HEK293T (cell line): ENCODE measurements at regions not wholly inside any gene's neighbourhood (a gene's known extent, or its start where the extent isn't known, plus 50 kb on each side); places are given as distances from the start of the nearest gene placed in this dataset.

ENCODE experiments used
- ARNT ChIP-seq: fragments of 450-650 bp; IDR thresholded peaks from 2 replicates; pipeline ENCODE4 v1.6.1; 2017; ENCODE audit warnings: mild to moderate bottlenecking
- BHLHE40 ChIP-seq: fragments of 450-650 bp; IDR thresholded peaks from 2 replicates; pipeline ENCODE4 v1.6.1; 2016; ENCODE audit warnings: mild to moderate bottlenecking, moderate library complexity, borderline replicate concordance
- HDGF ChIP-seq: fragments of 450-650 bp; IDR thresholded peaks from 2 replicates; pipeline ENCODE4 v1.6.1; 2017; ENCODE audit warnings: antibody characterized with exemption, borderline replicate concordance
- NFRKB ChIP-seq: fragments of 450-650 bp; IDR thresholded peaks from 2 replicates; pipeline ENCODE4 v1.6.1; 2016; ENCODE audit warnings: mild to moderate bottlenecking, moderate library complexity
- SP1 ChIP-seq: fragments of 450-650 bp; IDR thresholded peaks from 2 replicates; pipeline ENCODE4 v1.6.1; 2017
- SUZ12 ChIP-seq: fragments of 450-650 bp; IDR thresholded peaks from 2 replicates; pipeline ENCODE4 v1.6.1; 2016; ENCODE audit warnings: mild to moderate bottlenecking
- TF ChIP-seq, protein P1 (sequence below): fragments of 450-650 bp; IDR thresholded peaks from 2 replicates; pipeline ENCODE4 v1.6.1; 2016

- TF ChIP-seq SP1 (no peak), NFRKB (no peak), BHLHE40 (no peak), SUZ12 (no peak), ARNT (no peak), HDGF (no peak)
- TF ChIP-seq, protein P1, sequence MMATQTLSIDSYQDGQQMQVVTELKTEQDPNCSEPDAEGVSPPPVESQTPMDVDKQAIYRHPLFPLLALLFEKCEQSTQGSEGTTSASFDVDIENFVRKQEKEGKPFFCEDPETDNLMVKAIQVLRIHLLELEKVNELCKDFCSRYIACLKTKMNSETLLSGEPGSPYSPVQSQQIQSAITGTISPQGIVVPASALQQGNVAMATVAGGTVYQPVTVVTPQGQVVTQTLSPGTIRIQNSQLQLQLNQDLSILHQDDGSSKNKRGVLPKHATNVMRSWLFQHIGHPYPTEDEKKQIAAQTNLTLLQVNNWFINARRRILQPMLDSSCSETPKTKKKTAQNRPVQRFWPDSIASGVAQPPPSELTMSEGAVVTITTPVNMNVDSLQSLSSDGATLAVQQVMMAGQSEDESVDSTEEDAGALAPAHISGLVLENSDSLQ: no peak
Measured at GRCh38 chr7:32167256-32167655, 97.0 kb upstream of the PDE1C start.
